RWPE1 (cell line): ENCODE measurements at regions not wholly inside any gene's neighbourhood (a gene's known extent, or its start where the extent isn't known, plus 50 kb on each side); places are given as distances from the start of the nearest gene placed in this dataset.

Experiments used
- CTCF ChIA-PET: fragments of 350-600 bp; sonication (Branson Sonifier 250); formaldehyde crosslinking; extraction: SDS; loops from one replicate; lab custom pipeline; 2021; lab: Yijun Ruan, JAX
- POLR2A ChIA-PET: fragments of 400-600 bp; formaldehyde crosslinking; extraction: SDS; loops from one replicate; lab custom pipeline; 2020; ENCODE audit warnings: antibody characterized with exemption; ENCODE audit not compliant: low non-redundant PET; lab: Yijun Ruan, JAX
- DNase-seq: peaks from one replicate; pipeline ENCODE4 v3.0.0; 2012; ENCODE audit warnings: low spot score
- H3K27ac ChIP-seq: fragments of 450-650 bp; 2 replicates; pipeline ENCODE4 v1.5.1; 2017
- TF ChIP-seq, protein P1 (sequence below): fragments of 450-650 bp; conservative IDR thresholded peaks from 2 replicates; pipeline ENCODE4 v1.5.1; 2017; ENCODE audit warnings: low read depth, mild to moderate bottlenecking

DNA sequence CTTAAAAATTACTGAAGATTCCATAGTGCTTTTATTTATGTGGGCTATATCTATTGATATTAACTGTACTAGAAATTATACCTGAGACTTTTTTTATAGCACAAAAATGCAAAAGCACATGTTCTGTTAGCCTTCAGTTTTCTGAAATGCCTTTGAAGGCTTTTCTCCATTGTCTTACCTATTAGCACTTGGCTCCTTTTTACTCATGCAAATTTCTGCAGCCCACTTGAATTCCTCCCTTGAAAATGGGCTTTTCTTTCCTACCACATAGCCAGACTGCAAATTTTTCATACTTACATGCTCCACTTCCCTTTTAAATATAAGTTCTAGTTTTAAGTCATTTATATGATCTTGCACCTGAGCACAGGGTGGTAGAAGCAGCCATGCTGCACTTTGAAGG is 453.0 kb upstream of the TRIB2 start:
- H3K27ac ChIP-seq, result no peak overlapping the region
- CTCF ChIA-PET, result interaction anchor here (0.6 kb wide), 1 partner anchor 13 kb away, joined by 3 read pairs; no protein-coding TSS in a partner anchor
- DNase-seq, result no peak
- TF ChIP-seq, protein P1, sequence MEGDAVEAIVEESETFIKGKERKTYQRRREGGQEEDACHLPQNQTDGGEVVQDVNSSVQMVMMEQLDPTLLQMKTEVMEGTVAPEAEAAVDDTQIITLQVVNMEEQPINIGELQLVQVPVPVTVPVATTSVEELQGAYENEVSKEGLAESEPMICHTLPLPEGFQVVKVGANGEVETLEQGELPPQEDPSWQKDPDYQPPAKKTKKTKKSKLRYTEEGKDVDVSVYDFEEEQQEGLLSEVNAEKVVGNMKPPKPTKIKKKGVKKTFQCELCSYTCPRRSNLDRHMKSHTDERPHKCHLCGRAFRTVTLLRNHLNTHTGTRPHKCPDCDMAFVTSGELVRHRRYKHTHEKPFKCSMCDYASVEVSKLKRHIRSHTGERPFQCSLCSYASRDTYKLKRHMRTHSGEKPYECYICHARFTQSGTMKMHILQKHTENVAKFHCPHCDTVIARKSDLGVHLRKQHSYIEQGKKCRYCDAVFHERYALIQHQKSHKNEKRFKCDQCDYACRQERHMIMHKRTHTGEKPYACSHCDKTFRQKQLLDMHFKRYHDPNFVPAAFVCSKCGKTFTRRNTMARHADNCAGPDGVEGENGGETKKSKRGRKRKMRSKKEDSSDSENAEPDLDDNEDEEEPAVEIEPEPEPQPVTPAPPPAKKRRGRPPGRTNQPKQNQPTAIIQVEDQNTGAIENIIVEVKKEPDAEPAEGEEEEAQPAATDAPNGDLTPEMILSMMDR, result no peak
- POLR2A ChIA-PET, result no interaction called here

DNA sequence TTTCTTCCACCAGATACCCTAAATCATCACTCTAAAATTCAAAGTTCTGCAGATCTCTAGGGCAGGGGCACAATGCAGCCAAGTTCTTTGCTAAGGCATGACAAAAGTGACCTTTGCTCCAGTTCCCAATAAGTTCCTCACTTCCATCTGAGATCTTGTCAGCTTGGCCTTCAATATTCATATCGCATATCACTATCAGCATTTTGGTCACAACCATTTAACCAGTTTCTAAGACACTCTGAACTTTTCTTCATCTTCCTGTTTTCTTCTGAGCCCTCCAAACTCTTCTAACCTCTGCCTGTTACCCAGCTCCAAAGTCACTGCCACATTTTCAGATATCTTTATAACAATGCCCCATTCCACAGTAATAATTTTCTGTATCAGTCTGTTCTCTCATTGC is 452.6 kb upstream of the TRIB2 start:
- DNase-seq, result no peak
- POLR2A ChIA-PET, result no interaction called here
- TF ChIP-seq, protein P1, result no peak
- CTCF ChIA-PET, result interaction anchor here (0.6 kb wide), 1 partner anchor 12 kb away, joined by 3 read pairs; no protein-coding TSS in a partner anchor
- no peak overlapping the region for H3K27ac ChIP-seq

GRCh38 chr2:12265646-12266045 is 451.1 kb upstream of the TRIB2 start:
- TF ChIP-seq, protein P1, result no peak
- no peak for DNase-seq
- ChIA-PET CTCF (no interaction called here), POLR2A (no interaction called here)
- no peak overlapping the region for H3K27ac ChIP-seq

DNA sequence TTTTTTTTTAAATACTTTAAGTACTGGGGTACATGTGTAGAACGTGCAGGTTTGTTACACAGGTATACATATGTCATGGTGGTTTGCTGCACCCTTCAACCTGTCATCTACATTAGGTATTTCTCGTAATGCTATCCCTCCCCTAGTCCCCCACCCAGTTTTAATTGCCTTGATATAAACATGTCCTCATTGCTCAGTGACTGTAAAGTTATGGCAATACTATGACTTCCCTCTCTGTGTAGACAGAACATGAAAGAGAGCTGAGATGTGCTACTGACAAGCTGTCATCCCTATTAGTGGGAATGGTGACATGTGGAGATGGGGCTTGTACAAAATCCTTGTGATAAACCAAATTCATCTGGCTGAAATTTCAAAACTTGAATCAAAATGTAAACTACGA is 449.7 kb upstream of the TRIB2 start:
- POLR2A ChIA-PET, result no interaction called here
- CTCF ChIA-PET, result no interaction called here
- DNase-seq, result no peak
- H3K27ac ChIP-seq, result no peak overlapping the region
- TF ChIP-seq, protein P1, result no peak

- no peak overlapping the region for H3K27ac ChIP-seq
- ChIA-PET POLR2A (no interaction called here), CTCF (no interaction called here)
- no peak for DNase-seq
- TF ChIP-seq, protein P1, result no peak
Measured at GRCh38 chr2:12269041-12269972, 447.4 kb upstream of the TRIB2 start.

- POLR2A ChIA-PET, result no interaction called here
- no peak overlapping the region for H3K27ac ChIP-seq
- DNase-seq, result no peak
- TF ChIP-seq, protein P1, result no peak
- CTCF ChIA-PET, result interaction anchor here (0.6 to 0.7 kb wide), 3 partner anchors 47 to 236 kb away, joined by 3 to 4 read pairs (median 4); no protein-coding TSS in a partner anchor
Measured at GRCh38 chr2:12270876-12271588, 445.7 kb upstream of the TRIB2 start.
